ENCODE measurements at regions not wholly inside any gene's neighbourhood (a gene's known extent, or its start where the extent isn't known, plus 50 kb on each side); places are given as distances from the start of the nearest gene placed in this dataset.

DNA sequence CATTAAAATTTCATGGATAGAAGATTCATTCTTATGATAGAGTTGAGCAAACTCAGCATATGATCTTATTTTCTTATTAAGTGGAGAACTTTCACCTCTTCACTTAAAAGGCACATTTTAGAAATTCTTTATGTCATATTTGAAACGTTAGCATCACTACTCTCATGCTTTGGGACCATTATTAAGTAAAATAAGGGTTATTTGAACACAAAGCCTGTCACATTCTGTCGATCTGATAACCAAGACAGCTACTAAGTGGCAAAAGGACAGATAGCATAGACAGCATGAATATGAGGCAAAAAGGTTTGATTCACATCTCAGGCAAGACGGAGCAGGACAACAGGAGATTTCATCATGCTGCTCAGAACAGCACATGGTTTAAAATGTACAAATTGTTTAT, 247.6 kb upstream of the ANO3 start:
- no peak for TF ChIP-seq POLR2A (IDR thresholded peaks at IDR 0.05; ENCODE audit: low read length)
- no peak for TF ChIP-seq GATA1 (IDR thresholded peaks at IDR 0.05; ENCODE audit: low read depth, low read length)

Measured in erythroblast (primary cell).